ENCODE measurements at regions not wholly inside any gene's neighbourhood (a gene's known extent, or its start where the extent isn't known, plus 50 kb on each side); places are given as distances from the start of the nearest gene placed in this dataset.

- DNase-seq (peak in 1 of 6 donors; percentile 22), ATAC-seq (no peak), FAIRE-seq (no peak)
- H3K4me1 ChIP-seq = no peaks in the 10 kb centered on the region
- H3K27me3 ChIP-seq = no peaks in the 10 kb centered on the region
- no peaks in the 10 kb centered on the region for H3K36me3 ChIP-seq
- WGBS, 2 donors = 68 to 88% methylated on average over 12 of the region's 12 CpGs
- intact Hi-C loops (cut with DNase I) = no loop called here
- H3K27ac ChIP-seq = no peak overlapping the region
- no peaks in the 10 kb centered on the region for H3K9me3 ChIP-seq
- no peak for TF ChIP-seq CTCF (IDR thresholded peaks at IDR 0.05)
- H3K4me3 ChIP-seq = no peak overlapping the region
Measured at GRCh38 chr5:1748271-1748670, 51.4 kb downstream of the MRPL36 start.

- intact Hi-C loops (cut with DNase I) = no loop called here
- Histone ChIP-seq H3K4me3 (no peak overlapping the region), H3K9me3 (no peaks in the 10 kb centered on the region), H3K36me3 (no peaks in the 10 kb centered on the region), H3K27ac (no peak overlapping the region), H3K4me1 (no peaks in the 10 kb centered on the region), H3K27me3 (no peaks in the 10 kb centered on the region)
- ATAC-seq (no peak), FAIRE-seq (no peak), DNase-seq (peak in 1 of 6 donors; percentile 35)
- WGBS, 2 donors = 54 to 81% methylated on average over 4 to 5 of the region's 5 CpGs
- no peak for TF ChIP-seq CTCF (IDR thresholded peaks at IDR 0.05)
Measured at GRCh38 chr5:1747803-1748085, 51.9 kb downstream of the MRPL36 start.

GRCh38 chr5:1747079-1747802 is 52.4 kb downstream of the MRPL36 start:
- FAIRE-seq (no peak), ATAC-seq (no peak), DNase-seq (peak in 1 of 6 donors; percentile 17)
- no peak overlapping the region for H3K27ac ChIP-seq
- no peaks in the 10 kb centered on the region for H3K36me3 ChIP-seq
- H3K9me3 ChIP-seq = no peaks in the 10 kb centered on the region
- intact Hi-C loops (cut with DNase I) = no loop called here
- no peaks in the 10 kb centered on the region for H3K4me1 ChIP-seq
- WGBS, 2 donors = 55 to 68% methylated on average over 24 of the region's 24 CpGs
- no peaks in the 10 kb centered on the region for H3K27me3 ChIP-seq
- no peak for TF ChIP-seq CTCF (IDR thresholded peaks at IDR 0.05)
- H3K4me3 ChIP-seq = no peak overlapping the region

GRCh38 chr5:1746371-1747078 is 53.1 kb downstream of the MRPL36 start:
- H3K36me3 ChIP-seq = no peaks in the 10 kb centered on the region
- DNase-seq (peak in 3 of 6 donors; percentile 8 to 66 (median 49)), ATAC-seq (no peak), FAIRE-seq (no peak)
- H3K4me3 ChIP-seq = no peak overlapping the region
- no peak overlapping the region for H3K27ac ChIP-seq
- no peaks in the 10 kb centered on the region for H3K9me3 ChIP-seq
- H3K27me3 ChIP-seq = no peaks in the 10 kb centered on the region
- no peaks in the 10 kb centered on the region for H3K4me1 ChIP-seq
- TF ChIP-seq CTCF (IDR thresholded peaks at IDR 0.05) = no peak
- WGBS, 2 donors = 76 to 86% methylated on average over 53 to 63 of the region's 63 CpGs
- intact Hi-C loops (cut with DNase I) = no loop called here

- 51 to 70% methylated on average over 28 to 29 of the region's 29 CpGs for WGBS, 2 donors
- DNase-seq = peak in 3 of 6 donors; percentile 8 to 49 (median 35)
- Histone ChIP-seq H3K4me1 (no peaks in the 10 kb centered on the region), H3K27me3 (no peaks in the 10 kb centered on the region), H3K4me3 (no peak overlapping the region), H3K9me3 (no peaks in the 10 kb centered on the region), H3K27ac (no peak overlapping the region), H3K36me3 (no peaks in the 10 kb centered on the region)
- intact Hi-C loops (cut with DNase I) = no loop called here
- no peak for FAIRE-seq
- ATAC-seq = no peak
- no peak for TF ChIP-seq CTCF (IDR thresholded peaks at IDR 0.05)
Measured at GRCh38 chr5:1745796-1746370, 53.8 kb downstream of the MRPL36 start.
